SK-N-SH treated with all-trans-retinoic acid at 6 μM for 48 hours (cell line): ENCODE measurements at regions not wholly inside any gene's neighbourhood (a gene's known extent, or its start where the extent isn't known, plus 50 kb on each side); places are given as distances from the start of the nearest gene placed in this dataset.

Experiments used
- ATAC-seq: fragments of 200-7000 bp; cut with Tn5 transposase; 3 replicates; pipeline ENCODE4 v1.9.1; 2020; ENCODE audit warnings: mild to moderate bottlenecking, moderate library complexity
- ARNTL ChIP-seq: fragments of 450-650 bp; formaldehyde crosslinking; IDR thresholded peaks from 2 replicates; pipeline ENCODE4 v1.5.0; 2020; ENCODE audit warnings: low read depth, mild to moderate bottlenecking, moderate library complexity, borderline replicate concordance
- BACH2 ChIP-seq: fragments of 250-450 bp; sonication (Bioruptor Pico); IDR thresholded peaks from 2 replicates; pipeline ENCODE4 v1.9.0; 2021; ENCODE audit warnings: mild to moderate bottlenecking, borderline replicate concordance
- CREB5 ChIP-seq: fragments of 250-450 bp; sonication (Bioruptor Pico); IDR thresholded peaks from 2 replicates; pipeline ENCODE4 v1.5.1; 2020; ENCODE audit warnings: low read depth, mild to moderate bottlenecking, moderate library complexity
- CSDC2 ChIP-seq: fragments of 250-450 bp; sonication (Bioruptor Pico); IDR thresholded peaks from 2 replicates; pipeline ENCODE4 v1.5.0; 2020; ENCODE audit warnings: mild to moderate bottlenecking, moderate library complexity
- ESRRG ChIP-seq: fragments of 250-450 bp; sonication (Bioruptor Pico); IDR thresholded peaks from 2 replicates; pipeline ENCODE4 v1.6.1; 2021; ENCODE audit warnings: mild to moderate bottlenecking
- GLIS3 ChIP-seq: fragments of 250-450 bp; sonication (Bioruptor Pico); IDR thresholded peaks from 2 replicates; pipeline ENCODE4 v1.5.0; 2020; ENCODE audit warnings: mild to moderate bottlenecking, moderate library complexity
- ISL1 ChIP-seq: fragments of 250-450 bp; sonication (Bioruptor Pico); IDR thresholded peaks from 2 replicates; pipeline ENCODE4 v2.1.2; 2022; ENCODE audit warnings: mild to moderate bottlenecking, moderate library complexity
- OSR1 ChIP-seq: fragments of 250-450 bp; sonication (Bioruptor Pico); IDR thresholded peaks from 2 replicates; pipeline ENCODE4 v1.8.0; 2022; ENCODE audit warnings: moderate library complexity, mild to moderate bottlenecking, inconsistent platforms
- PATZ1 ChIP-seq: fragments of 250-450 bp; sonication (Bioruptor Pico); IDR thresholded peaks from 2 replicates; pipeline ENCODE4 v1.8.0; 2020; ENCODE audit warnings: mild to moderate bottlenecking, moderate library complexity, borderline replicate concordance
- POU6F1 ChIP-seq: fragments of 250-450 bp; sonication (Bioruptor Pico); IDR thresholded peaks from 2 replicates; pipeline ENCODE4 v1.8.0; 2021; ENCODE audit warnings: low read depth, mild to moderate bottlenecking, moderate library complexity, borderline replicate concordance
- PPARA ChIP-seq: fragments of 250-450 bp; sonication (Bioruptor Pico); IDR thresholded peaks from 2 replicates; pipeline ENCODE4 v1.5.0; 2020; ENCODE audit warnings: mild to moderate bottlenecking, borderline replicate concordance
- RARB ChIP-seq: fragments of 250-450 bp; sonication (Bioruptor Pico); IDR thresholded peaks from 2 replicates; pipeline ENCODE4 v1.8.0; 2021; ENCODE audit warnings: mild to moderate bottlenecking, moderate library complexity
- SNAI2 ChIP-seq: fragments of 250-450 bp; sonication (Bioruptor Pico); IDR thresholded peaks from 2 replicates; pipeline ENCODE4 v1.5.0; 2020; ENCODE audit warnings: mild to moderate bottlenecking, moderate library complexity
- TCF4 ChIP-seq: fragments of 250-450 bp; sonication (Bioruptor Pico); IDR thresholded peaks from 2 replicates; pipeline ENCODE4 v1.8.0; 2021; ENCODE audit warnings: mild to moderate bottlenecking, moderate library complexity, borderline replicate concordance
- TOX ChIP-seq: fragments of 250-450 bp; sonication (Bioruptor Pico); IDR thresholded peaks from 2 replicates; pipeline ENCODE4 v1.8.0; 2021; ENCODE audit warnings: mild to moderate bottlenecking, moderate library complexity, borderline replicate concordance
- TSHZ2 ChIP-seq: fragments of 250-450 bp; sonication (Bioruptor Pico); IDR thresholded peaks from 2 replicates; pipeline ENCODE4 v1.5.0; 2020; ENCODE audit warnings: mild to moderate bottlenecking, moderate library complexity
- ZC3H10 ChIP-seq: fragments of 250-450 bp; sonication (Bioruptor Pico); IDR thresholded peaks from 2 replicates; pipeline ENCODE4 v1.5.1; 2021; ENCODE audit warnings: mild to moderate bottlenecking, moderate library complexity
- ZFP3 ChIP-seq: fragments of 250-450 bp; sonication (Bioruptor Pico); IDR thresholded peaks from 2 replicates; pipeline ENCODE4 v1.5.0; 2020; ENCODE audit warnings: mild to moderate bottlenecking, moderate library complexity
- ZFP30 ChIP-seq: fragments of 450-650 bp; formaldehyde crosslinking; IDR thresholded peaks from 2 replicates; pipeline ENCODE4 v1.5.0; 2022; ENCODE audit warnings: mild to moderate bottlenecking, moderate library complexity
- ZNF565 ChIP-seq: fragments of 450-650 bp; formaldehyde crosslinking; conservative IDR thresholded peaks from 2 replicates; pipeline ENCODE4 v1.5.0; 2020; ENCODE audit warnings: low read depth, mild to moderate bottlenecking, moderate library complexity
- ZNF70 ChIP-seq: fragments of 450-650 bp; formaldehyde crosslinking; IDR thresholded peaks from 2 replicates; pipeline ENCODE4 v1.5.0; 2020; ENCODE audit warnings: mild to moderate bottlenecking, moderate library complexity
- ZNF8 ChIP-seq: fragments of 450-650 bp; formaldehyde crosslinking; IDR thresholded peaks from 2 replicates; pipeline ENCODE4 v1.5.0; 2020; ENCODE audit warnings: mild to moderate bottlenecking, moderate library complexity
- TF ChIP-seq, protein P1 (sequence below): fragments of 250-450 bp; sonication (Bioruptor Pico); IDR thresholded peaks from 2 replicates; pipeline ENCODE4 v1.5.1; 2021; ENCODE audit warnings: mild to moderate bottlenecking, moderate library complexity

DNA sequence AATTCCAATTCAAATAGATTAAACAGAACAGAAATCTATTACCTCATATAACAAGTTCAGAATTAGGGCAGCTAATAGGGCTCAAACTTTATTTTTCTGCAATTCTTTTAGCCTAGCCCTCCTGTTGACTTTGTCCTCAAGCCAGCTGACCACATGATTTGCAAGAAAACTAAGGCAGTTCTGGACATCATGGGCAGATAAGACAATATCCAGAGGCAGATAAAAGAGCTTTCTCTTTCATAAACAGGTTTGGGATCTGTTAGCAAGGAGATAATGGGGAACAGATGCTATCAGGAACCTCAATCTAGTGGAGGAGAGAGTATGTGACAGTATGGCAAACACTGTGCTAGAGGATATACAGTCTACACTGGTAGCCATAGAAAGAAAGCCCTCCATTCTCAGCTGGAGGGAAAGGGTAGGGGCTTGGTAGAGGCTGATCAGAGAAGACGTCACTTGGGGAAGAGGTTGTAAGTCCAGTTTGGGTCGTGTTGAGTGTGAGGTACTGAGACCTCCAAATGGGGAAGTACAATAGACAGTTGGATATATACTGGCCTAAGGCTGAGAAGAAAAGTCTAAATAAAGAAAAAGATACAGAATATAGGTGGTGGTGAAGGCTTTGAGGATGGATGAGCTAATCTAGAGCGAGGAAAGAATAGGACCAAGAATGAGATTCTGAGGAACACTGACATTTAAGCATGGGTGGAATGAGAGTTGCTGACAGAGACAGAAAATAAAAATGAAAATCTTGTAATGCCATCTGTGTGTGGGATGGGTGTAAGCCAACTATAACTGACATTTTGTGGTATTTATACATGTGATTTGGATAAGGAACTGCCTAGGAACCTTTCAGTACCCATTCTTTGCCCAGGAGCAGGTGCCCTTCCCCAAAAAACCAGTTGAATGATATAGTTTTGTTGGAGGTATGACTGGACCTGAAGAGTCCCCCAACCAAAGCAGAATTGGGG, 67.4 kb downstream of the CYB561 start (continued):
- TF ChIP-seq PATZ1 (CRISPR knock-in tag): no peak

- TF ChIP-seq TCF4 (CRISPR knock-in tag) (no peak), ZNF70 (no peak), TOX (CRISPR knock-in tag) (no peak), ZFP3 (no peak), POU6F1 (CRISPR knock-in tag) (no peak), RARB (CRISPR knock-in tag) (no peak), GLIS3 (CRISPR knock-in tag) (no peak), OSR1 (CRISPR knock-in tag) (no peak), ZFP30 (CRISPR knock-in tag) (no peak), ESRRG (CRISPR knock-in tag) (no peak)
- ATAC-seq: no peak
Observed at GRCh38 chr17:63379636-63380035, 66.5 kb downstream of the CYB561 start.

- peak; percentile 72 for ATAC-seq
- TF ChIP-seq GLIS3 (CRISPR knock-in tag) (peak; percentile 83; the same call in 1 of the 2 replicates), ZNF8 (no peak; the same call in 1 of the 2 replicates), ZFP3 (peak; percentile 71), TCF4 (CRISPR knock-in tag) (peak; percentile 99), ISL1 (CRISPR knock-in tag) (peak; percentile 88), BACH2 (peak; percentile 73; the same call in 1 of the 2 replicates), PPARA (no peak), OSR1 (CRISPR knock-in tag) (no peak), ESRRG (CRISPR knock-in tag) (no peak; the same call in none of the 2 replicates), ARNTL (CRISPR knock-in tag) (no peak), TOX (CRISPR knock-in tag) (no peak), CREB5 (peak; percentile 86), CSDC2 (CRISPR knock-in tag) (no peak), POU6F1 (CRISPR knock-in tag) (no peak), PATZ1 (CRISPR knock-in tag) (no peak; the same call in 1 of the 2 replicates), RARB (CRISPR knock-in tag) (no peak), TSHZ2 (CRISPR knock-in tag) (peak; percentile 98), ZNF565 (CRISPR knock-in tag) (no peak), ZC3H10 (CRISPR knock-in tag) (no peak), SNAI2 (peak; percentile 94; the same call in 1 of the 2 replicates)
- TF ChIP-seq, protein P1, sequence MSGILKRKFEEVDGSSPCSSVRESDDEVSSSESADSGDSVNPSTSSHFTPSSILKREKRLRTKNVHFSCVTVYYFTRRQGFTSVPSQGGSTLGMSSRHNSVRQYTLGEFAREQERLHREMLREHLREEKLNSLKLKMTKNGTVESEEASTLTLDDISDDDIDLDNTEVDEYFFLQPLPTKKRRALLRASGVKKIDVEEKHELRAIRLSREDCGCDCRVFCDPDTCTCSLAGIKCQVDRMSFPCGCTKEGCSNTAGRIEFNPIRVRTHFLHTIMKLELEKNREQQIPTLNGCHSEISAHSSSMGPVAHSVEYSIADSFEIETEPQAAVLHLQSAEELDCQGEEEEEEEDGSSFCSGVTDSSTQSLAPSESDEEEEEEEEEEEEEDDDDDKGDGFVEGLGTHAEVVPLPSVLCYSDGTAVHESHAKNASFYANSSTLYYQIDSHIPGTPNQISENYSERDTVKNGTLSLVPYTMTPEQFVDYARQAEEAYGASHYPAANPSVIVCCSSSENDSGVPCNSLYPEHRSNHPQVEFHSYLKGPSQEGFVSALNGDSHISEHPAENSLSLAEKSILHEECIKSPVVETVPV (CRISPR knock-in tag): peak; percentile 93
Observed at GRCh38 chr17:63381101-63381729, 64.9 kb downstream of the CYB561 start.
